NCI-H226 (cell line): ENCODE measurements at regions not wholly inside any gene's neighbourhood (a gene's known extent, or its start where the extent isn't known, plus 50 kb on each side); places are given as distances from the start of the nearest gene placed in this dataset.

Source experiments
- DNase-seq: peaks from one replicate; pipeline ENCODE4 v3.0.0-alpha.2; 2015

DNA sequence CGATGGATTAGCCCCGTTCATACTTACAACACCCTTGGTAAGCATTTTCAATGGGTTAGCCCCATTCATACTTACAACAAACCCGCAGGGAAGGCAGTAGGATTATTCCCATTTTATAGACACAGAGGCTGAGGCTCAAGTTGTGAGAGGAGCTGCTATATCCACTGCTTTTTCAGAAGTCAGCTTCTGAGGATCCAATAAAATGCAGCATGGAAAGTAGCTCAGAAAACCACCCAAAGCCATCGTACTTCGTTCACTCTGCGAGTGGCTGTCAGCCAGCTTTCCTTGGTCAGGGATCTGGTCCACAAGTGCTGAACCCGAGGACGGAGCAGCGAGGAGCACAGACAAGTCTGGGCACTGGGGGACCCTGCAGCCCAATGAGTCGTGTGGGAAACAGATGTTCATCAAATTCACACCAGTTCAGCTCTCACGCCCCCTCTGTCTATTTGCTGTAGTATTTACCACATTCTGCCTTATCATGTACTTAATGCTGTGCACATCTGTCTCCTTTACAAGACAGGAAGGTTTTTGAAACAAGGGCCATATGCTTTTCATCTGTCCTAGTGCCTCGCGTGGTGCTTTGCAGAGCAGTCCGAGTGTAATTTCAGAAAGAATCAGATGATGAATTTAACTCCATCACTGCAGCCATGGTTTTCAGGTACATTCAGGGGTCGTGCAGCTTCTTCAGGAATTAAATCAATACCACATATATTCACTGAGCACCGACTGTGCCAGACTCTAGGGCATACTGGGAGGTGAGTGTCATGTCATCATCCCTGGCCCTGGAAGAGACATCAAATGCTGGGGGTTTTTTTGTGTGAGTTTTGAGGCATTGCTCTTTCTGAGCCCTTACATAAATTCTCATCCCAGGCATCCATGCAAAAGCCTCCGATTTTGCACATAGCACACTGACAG is 256.9 kb downstream of the CDH26 start:
- no peak for DNase-seq

GRCh38 chr20:60215816-60216730 is 257.9 kb downstream of the CDH26 start:
- DNase-seq, result no peak

- DNase-seq, result no peak
These were observed 261.0 kb downstream of the CDH26 start for GRCh38 chr20:60219231-60219630.

GRCh38 chr20:60219984-60220562 is 261.9 kb downstream of the CDH26 start:
- no peak for DNase-seq

DNA sequence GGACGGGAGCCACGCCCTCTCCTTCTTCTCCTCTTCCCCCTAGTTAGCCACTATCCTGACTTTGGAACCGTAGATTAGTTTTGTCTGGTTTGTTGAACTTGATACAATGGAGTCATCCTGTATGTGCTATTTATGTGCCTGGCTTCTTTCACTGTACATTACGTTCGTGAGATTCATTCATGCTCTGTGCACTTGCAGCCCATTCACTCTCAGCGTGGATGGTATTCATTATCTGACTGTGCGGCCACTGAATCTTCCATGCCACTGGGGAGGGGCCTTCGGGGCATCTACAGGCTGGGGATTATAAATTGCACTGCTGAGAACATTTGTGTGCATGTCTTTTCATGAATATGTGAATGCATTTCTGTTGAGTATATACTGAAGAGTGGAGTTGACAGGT is 262.5 kb downstream of the CDH26 start:
- no peak for DNase-seq

GRCh38 chr20:60221593-60221992 is 263.4 kb downstream of the CDH26 start:
- DNase-seq, result no peak

DNA sequence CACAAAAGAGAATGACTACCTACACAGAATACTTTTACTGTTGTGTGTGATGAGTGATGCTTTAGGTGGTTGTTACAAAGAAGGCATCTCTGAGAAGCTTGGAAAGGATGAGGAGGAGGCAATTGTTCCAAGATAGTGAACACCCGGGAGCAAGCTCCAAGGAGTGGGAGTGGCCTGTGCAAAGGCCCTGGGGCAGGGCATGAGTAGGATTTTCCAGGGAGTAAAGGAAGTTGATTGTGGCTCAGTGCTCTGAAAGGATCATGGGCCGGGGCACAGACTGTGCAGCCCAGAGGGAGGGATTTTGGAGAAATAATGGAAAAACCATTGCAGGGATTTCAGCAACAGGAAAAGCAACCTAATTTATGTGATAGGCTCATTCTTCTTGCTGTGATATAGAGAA is 264.3 kb downstream of the CDH26 start:
- no peak for DNase-seq

DNA sequence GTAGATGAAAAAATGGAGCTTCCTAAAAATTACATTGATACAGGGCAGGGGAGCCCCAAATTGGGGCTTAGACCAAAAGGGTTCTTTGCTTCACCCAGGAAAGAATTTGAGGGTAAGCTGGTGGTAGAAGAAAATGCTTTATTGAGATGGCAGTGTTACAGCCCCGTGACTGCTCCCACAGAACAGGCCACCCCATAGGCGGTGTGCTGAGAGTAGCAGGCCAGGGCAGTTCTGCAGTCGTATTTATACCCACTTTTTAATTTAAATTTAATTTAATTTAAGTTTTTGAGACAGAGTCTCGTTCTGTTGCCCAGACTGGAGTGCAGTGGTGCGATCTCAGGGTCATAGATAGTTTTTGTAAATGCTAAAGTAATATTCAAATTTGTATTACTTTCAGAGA is 265.0 kb downstream of the CDH26 start:
- no peak for DNase-seq

GRCh38 chr20:60224914-60225313 is 266.7 kb downstream of the CDH26 start:
- DNase-seq, result no peak

DNA sequence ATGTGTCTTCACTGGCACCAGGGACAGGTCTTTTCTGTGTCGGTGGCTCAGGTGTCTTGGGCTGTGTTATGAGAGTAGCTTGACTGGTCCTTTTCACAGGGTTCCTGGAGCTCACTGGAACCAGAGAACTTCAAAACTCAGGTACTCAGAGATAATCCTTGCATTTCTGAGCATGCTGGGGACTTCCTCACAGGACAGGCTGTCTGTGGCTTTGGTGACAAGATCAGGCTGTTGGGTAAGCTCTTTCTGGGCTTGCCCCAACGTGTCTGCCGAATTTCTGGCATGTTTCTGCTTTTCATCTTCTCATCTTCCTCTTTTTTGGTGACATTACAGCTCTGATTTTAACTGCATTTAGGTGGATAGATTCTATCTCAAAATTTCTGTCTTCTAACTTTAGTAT is 270.0 kb downstream of the CDH26 start:
- DNase-seq, result no peak

DNA sequence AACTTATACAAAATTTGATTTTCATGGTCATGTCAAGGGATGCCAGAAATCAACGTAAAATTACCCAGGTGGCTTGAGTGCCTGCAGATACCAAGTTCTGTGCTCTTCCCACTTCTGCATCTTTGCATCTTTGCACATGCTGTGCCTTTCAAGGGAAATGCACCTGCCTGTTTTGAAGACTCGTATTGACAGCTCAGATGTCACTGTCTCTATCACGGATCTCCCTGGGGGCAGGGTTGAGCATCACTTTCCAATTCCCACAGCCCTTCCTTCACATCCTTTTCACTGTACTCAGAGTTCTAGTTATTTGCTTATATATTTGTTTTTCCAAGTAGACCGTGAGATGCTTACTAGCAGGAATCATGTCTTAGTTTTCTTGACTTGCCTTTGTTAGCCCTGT is 274.2 kb downstream of the CDH26 start:
- no peak for DNase-seq

DNA sequence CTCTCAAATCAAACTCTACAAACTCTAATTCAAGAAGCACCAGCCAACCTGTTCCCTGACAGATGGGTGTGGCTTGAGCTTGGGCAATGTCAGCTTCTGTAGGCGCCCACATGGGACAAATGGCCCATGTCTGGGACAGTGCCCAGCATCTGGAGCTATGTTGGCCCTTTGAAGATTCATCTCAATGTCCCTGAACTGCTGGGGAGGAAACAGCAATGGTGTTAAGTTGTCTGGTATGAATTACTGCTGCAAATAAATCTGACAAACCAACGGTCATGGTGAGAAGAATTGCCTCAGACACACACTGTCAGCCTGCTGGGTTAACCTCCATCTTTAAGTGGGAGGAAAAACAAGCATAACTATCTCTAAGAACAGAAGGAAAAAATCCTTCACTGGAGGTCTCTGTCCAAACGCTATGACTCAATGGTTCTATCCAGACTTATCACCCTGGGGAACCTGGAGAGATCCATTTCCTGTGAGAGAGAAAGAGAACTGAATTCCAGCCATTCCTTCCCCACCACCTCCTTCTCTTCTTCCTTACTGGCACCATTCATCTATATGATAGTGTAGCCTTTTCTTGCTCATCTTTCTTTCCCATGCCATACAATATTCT is 274.9 kb downstream of the CDH26 start:
- DNase-seq, result no peak

- no peak for DNase-seq
These were observed 278.4 kb downstream of the CDH26 start for GRCh38 chr20:60236613-60237012.

GRCh38 chr20:60237981-60238380 is 279.8 kb downstream of the CDH26 start:
- DNase-seq, result no peak

DNA sequence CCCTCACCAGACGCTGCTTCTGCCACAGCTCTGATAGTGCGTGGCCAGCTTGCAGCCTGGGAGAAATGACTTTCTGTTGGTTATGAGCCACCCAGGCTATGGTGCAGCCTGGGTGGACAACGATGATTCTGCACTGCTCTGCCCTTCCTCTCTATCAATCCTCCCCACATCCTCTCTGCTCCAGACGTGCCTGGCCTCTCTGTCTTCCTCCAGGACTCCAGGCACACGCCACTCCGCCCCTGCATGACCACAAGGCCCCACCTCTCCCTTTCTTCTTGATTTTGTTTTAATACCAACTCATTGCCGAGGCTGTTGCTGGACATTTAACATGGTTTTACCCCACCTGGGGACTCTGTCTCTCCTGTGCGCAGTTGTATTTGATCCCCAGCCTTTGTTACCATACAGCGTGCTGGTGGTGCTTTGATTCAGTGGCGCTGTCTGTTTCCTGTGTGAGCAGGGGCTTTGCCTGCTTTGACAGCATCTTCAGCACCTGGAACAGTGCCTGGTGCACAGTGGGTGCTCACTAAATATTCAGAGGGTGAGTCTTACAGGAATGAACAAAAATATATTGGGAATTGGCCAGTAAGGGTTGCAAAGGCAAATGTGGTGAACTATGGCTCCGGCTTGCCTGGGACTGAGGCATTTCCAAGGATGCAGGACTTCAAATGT is 280.9 kb downstream of the CDH26 start:
- DNase-seq, result no peak

DNA sequence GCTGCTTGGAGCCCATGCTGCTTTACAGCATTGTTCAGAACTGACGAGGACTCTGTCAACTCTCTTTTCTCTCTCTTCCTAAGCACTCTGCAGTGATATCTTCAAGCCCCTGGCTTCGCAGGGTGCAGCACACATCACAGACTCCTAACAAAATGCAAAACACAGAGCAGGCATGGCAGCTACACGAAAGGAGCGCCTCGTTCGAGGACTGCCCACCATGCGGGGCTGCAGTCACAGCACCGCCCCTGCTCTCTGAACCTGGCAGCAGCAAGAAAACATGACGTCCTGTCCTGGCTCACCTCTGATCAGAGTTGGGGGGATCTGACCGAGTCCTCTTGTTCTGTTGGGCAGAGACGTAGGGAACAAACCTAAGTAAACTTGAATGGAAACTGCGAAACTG is 281.7 kb downstream of the CDH26 start:
- no peak for DNase-seq

DNA sequence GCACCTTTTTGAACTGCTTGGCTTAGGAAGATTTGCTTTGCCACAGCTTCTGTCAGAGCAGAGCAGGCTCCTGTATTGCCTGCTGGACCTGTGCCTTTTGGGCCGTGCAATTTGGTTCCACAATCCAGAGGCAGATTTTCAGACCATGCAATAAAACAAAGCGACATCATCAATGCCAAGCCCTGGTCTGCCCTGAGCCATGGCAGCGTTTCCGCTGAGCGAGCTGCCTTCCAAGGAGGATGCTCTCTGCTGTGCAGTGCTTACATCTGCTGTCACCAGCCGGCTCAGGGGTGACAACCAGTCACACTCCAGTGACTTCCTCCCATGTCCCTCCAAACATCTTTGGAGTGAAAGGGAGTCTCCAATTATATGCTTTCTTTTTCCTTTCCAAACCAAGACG is 282.2 kb downstream of the CDH26 start:
- no peak for DNase-seq

GRCh38 chr20:60240986-60241385 is 282.8 kb downstream of the CDH26 start:
- DNase-seq, result no peak

DNA sequence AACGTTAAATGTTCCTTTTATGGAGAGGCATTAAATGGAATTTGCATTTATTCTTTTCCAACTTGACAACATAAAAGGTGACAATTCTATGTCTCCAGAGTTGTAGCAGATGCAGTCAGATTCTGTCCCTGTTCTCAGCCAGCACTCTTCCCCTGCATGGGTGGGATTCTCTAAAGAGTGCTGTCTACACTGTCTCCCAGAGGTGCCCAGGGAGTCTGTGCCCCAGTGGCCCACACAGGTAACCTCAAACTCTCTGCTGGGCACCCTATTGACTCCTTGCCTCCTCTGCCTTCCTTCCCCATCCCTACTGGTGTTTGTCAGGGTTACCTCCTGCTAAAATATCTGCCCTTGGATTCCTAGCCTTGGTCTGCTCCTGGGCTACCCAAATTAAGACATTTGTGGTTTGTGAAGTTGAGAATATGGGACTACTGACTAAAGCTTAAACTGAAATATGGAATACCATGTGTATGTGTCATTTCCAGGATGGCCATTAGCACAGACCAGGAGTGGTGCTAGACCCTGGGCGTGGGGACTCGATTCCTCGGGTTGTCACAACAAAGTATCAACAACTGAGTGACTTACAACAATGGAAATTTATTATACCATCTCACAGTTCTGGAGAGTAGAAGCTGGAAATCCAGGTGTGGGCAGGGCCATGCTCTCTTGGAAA is 284.7 kb downstream of the CDH26 start:
- DNase-seq, result no peak

GRCh38 chr20:60244373-60245146 is 286.3 kb downstream of the CDH26 start:
- no peak for DNase-seq

DNA sequence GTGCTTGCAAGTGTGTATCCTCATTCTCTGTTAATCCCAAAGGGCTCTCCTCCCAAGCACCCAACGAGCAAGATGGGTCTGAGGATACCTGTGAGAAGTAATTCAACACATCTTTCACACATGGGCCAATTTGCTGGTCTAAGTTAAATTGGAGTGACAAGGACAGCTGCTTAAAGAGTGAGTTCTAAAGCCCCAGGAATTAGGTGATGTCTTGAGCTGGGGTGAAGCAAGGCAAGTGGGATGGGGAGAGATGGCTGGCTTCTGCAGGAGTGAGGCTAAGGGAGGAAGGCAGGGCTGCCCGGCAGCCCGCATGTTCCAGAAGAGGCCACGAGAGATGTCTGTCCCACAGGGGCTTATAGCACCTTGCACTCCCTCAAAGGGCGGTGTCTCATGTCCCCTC is 288.5 kb downstream of the CDH26 start:
- DNase-seq, result no peak
